OCI-LY3 (cell line): ENCODE measurements at regions not wholly inside any gene's neighbourhood (a gene's known extent, or its start where the extent isn't known, plus 50 kb on each side); places are given as distances from the start of the nearest gene placed in this dataset.

Source experiments
- CTCF ChIP-seq: fragments of 200-600, 300-600 bp; sonication (generic); IDR thresholded peaks from 2 replicates; pipeline ENCODE4 v1.5.1; 2014; ENCODE audit warnings: antibody characterized with exemption, low read length, low read depth
- EZH2phosphoT487 ChIP-seq: fragments of 200-600 bp; shearing (Covaris generic); IDR thresholded peaks from 2 replicates; pipeline ENCODE4 v1.6.1; 2018; ENCODE audit warnings: antibody characterized with exemption, mixed run types, low read depth

GRCh38 chr16:9176547-9177418, 85.3 kb downstream of the HAPSTR1 start:
- TF ChIP-seq CTCF (no peak), EZH2phosphoT487 (no peak)
